ENCODE measurements at regions not wholly inside any gene's neighbourhood (a gene's known extent, or its start where the extent isn't known, plus 50 kb on each side); places are given as distances from the start of the nearest gene placed in this dataset.

GRCh38 chr6:56366141-56366852 lies 118.9 kb upstream of the COL21A1 start:
- H3K27ac ChIP-seq: no peak overlapping the region
- no peak overlapping the region for H3K4me3 ChIP-seq
- no peaks in the 10 kb centered on the region for H3K36me3 ChIP-seq
- H3K27me3 ChIP-seq: no peaks in the 10 kb centered on the region
- no peaks in the 10 kb centered on the region for H3K9me3 ChIP-seq
- H3K4me1 ChIP-seq: peaks cover 13% of the 10 kb centered on the region; the same call in 1 of the 2 replicates
- TF ChIP-seq Cebpa-rat (IDR thresholded peaks at IDR 0.05): no peak
- no peak overlapping the region for H3K9ac ChIP-seq
- no peaks in the 10 kb centered on the region for H4K20me1 ChIP-seq
- H3K4me2 ChIP-seq: no peak overlapping the region

GRCh38 chr6:56364827-56365339 lies 117.5 kb upstream of the COL21A1 start:
- Histone ChIP-seq H3K27ac (no peak overlapping the region), H3K4me2 (no peak overlapping the region), H3K4me1 (no peaks in the 10 kb centered on the region), H3K9me3 (no peaks in the 10 kb centered on the region), H4K20me1 (no peaks in the 10 kb centered on the region), H3K36me3 (no peaks in the 10 kb centered on the region), H3K9ac (no peak overlapping the region), H3K27me3 (no peaks in the 10 kb centered on the region), H3K4me3 (no peak overlapping the region)
- TF ChIP-seq Cebpa-rat (IDR thresholded peaks at IDR 0.05): no peak

- no peaks in the 10 kb centered on the region for H3K27me3 ChIP-seq
- H3K4me2 ChIP-seq: no peak overlapping the region
- no peaks in the 10 kb centered on the region for H3K9me3 ChIP-seq
- no peaks in the 10 kb centered on the region for H3K4me1 ChIP-seq
- H3K4me3 ChIP-seq: no peak overlapping the region
- H3K27ac ChIP-seq: no peak overlapping the region
- no peaks in the 10 kb centered on the region for H4K20me1 ChIP-seq
- H3K36me3 ChIP-seq: no peaks in the 10 kb centered on the region
- no peak for TF ChIP-seq Cebpa-rat (IDR thresholded peaks at IDR 0.05)
- no peak overlapping the region for H3K9ac ChIP-seq
These were observed 117.0 kb upstream of the COL21A1 start for GRCh38 chr6:56364431-56364826.

GRCh38 chr6:56363796-56364430 lies 116.5 kb upstream of the COL21A1 start:
- Histone ChIP-seq H4K20me1 (no peaks in the 10 kb centered on the region), H3K27me3 (no peaks in the 10 kb centered on the region), H3K9ac (no peak overlapping the region), H3K27ac (no peak overlapping the region), H3K4me1 (no peaks in the 10 kb centered on the region), H3K4me3 (no peak overlapping the region), H3K9me3 (no peaks in the 10 kb centered on the region), H3K4me2 (no peak overlapping the region), H3K36me3 (no peaks in the 10 kb centered on the region)
- no peak for TF ChIP-seq Cebpa-rat (IDR thresholded peaks at IDR 0.05)

- no peaks in the 10 kb centered on the region for H3K27me3 ChIP-seq
- H3K4me2 ChIP-seq: no peak overlapping the region
- no peaks in the 10 kb centered on the region for H3K4me1 ChIP-seq
- no peak for TF ChIP-seq Cebpa-rat (IDR thresholded peaks at IDR 0.05)
- H3K9ac ChIP-seq: no peak overlapping the region
- no peaks in the 10 kb centered on the region for H3K36me3 ChIP-seq
- no peak overlapping the region for H3K27ac ChIP-seq
- H4K20me1 ChIP-seq: no peaks in the 10 kb centered on the region
- no peaks in the 10 kb centered on the region for H3K9me3 ChIP-seq
- no peak overlapping the region for H3K4me3 ChIP-seq
These were observed 114.4 kb upstream of the COL21A1 start for GRCh38 chr6:56361812-56362211.

GRCh38 chr6:56359201-56359899 lies 112.0 kb upstream of the COL21A1 start:
- Histone ChIP-seq H3K9me3 (no peaks in the 10 kb centered on the region), H3K27me3 (no peaks in the 10 kb centered on the region), H3K4me3 (no peak overlapping the region), H4K20me1 (no peaks in the 10 kb centered on the region), H3K36me3 (no peaks in the 10 kb centered on the region), H3K27ac (no peak overlapping the region), H3K9ac (no peak overlapping the region), H3K4me2 (no peak overlapping the region), H3K4me1 (no peaks in the 10 kb centered on the region)
- no peak for TF ChIP-seq Cebpa-rat (IDR thresholded peaks at IDR 0.05)

GRCh38 chr6:56357616-56358373 lies 110.4 kb upstream of the COL21A1 start:
- no peaks in the 10 kb centered on the region for H4K20me1 ChIP-seq
- H3K9ac ChIP-seq: no peak overlapping the region
- no peak overlapping the region for H3K4me3 ChIP-seq
- no peaks in the 10 kb centered on the region for H3K27me3 ChIP-seq
- no peak overlapping the region for H3K4me2 ChIP-seq
- H3K27ac ChIP-seq: no peak overlapping the region
- H3K36me3 ChIP-seq: no peaks in the 10 kb centered on the region
- no peaks in the 10 kb centered on the region for H3K9me3 ChIP-seq
- TF ChIP-seq Cebpa-rat (IDR thresholded peaks at IDR 0.05): no peak
- H3K4me1 ChIP-seq: no peaks in the 10 kb centered on the region

- TF ChIP-seq Cebpa-rat (IDR thresholded peaks at IDR 0.05): no peak
- no peak overlapping the region for H3K9ac ChIP-seq
- H3K36me3 ChIP-seq: no peaks in the 10 kb centered on the region
- no peak overlapping the region for H3K4me2 ChIP-seq
- no peaks in the 10 kb centered on the region for H4K20me1 ChIP-seq
- no peaks in the 10 kb centered on the region for H3K9me3 ChIP-seq
- no peaks in the 10 kb centered on the region for H3K4me1 ChIP-seq
- H3K4me3 ChIP-seq: no peak overlapping the region
- no peak overlapping the region for H3K27ac ChIP-seq
- H3K27me3 ChIP-seq: no peaks in the 10 kb centered on the region
These were observed 109.0 kb upstream of the COL21A1 start for GRCh38 chr6:56356426-56356825.

- no peaks in the 10 kb centered on the region for H3K9me3 ChIP-seq
- no peak overlapping the region for H3K4me3 ChIP-seq
- no peak overlapping the region for H3K9ac ChIP-seq
- no peak for TF ChIP-seq Cebpa-rat (IDR thresholded peaks at IDR 0.05)
- no peaks in the 10 kb centered on the region for H3K27me3 ChIP-seq
- H3K4me1 ChIP-seq: no peaks in the 10 kb centered on the region
- no peaks in the 10 kb centered on the region for H3K36me3 ChIP-seq
- H3K27ac ChIP-seq: no peak overlapping the region
- H4K20me1 ChIP-seq: no peaks in the 10 kb centered on the region
- no peak overlapping the region for H3K4me2 ChIP-seq
These were observed 106.5 kb upstream of the COL21A1 start for GRCh38 chr6:56353860-56354259.

All from BLaER1 (cell line).